HG03439 (cell line): ENCODE measurements at regions not wholly inside any gene's neighbourhood (a gene's known extent, or its start where the extent isn't known, plus 50 kb on each side); places are given as distances from the start of the nearest gene placed in this dataset.

Experiments
- ATAC-seq: cut with Tn5 transposase; IDR thresholded peaks from one replicate; pipeline ENCODE4 v1.9.1; 2021; ENCODE audit warnings: mild to moderate bottlenecking, moderate library complexity; ENCODE audit not compliant: unreplicated experiment

DNA sequence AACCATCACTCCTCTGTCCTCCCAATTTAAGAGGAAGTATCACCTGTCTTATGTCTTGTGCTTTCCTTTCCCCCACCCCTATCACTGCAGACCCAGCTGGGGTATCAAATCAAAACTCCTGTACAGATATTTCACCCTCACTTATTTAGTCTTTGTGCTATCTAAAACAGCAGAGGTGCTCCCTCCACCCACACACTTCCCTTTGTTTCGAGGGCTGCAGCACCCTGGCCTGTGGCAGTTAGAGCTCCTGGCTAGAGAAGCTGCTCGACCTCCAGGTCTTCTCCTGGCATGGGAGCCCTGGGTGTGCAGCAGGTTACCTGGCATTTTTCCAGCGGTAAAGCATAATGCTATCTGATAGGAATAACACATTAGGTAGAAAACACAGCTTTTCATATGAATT lies 181.4 kb upstream of the BCL6 start:
- ATAC-seq, result no peak

DNA sequence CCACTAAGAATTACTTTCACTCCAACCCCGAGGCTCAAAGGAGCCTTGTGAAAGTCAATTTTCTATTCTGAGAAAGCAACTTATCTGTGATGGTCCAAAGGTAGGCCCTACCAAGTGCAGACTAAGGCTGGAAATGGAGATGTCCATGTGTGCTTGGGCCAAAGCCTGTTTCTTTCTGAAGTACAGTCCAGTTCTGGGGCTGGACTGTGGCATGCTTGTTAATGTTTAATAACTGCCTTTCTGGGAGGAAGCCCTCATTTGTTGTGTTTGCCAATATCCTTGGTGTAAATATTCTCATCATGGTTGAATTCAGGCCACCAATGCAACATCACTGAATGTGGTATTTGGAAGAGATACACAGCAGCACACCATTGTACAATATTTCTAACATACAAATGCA lies 182.3 kb upstream of the BCL6 start:
- ATAC-seq, result no peak

DNA sequence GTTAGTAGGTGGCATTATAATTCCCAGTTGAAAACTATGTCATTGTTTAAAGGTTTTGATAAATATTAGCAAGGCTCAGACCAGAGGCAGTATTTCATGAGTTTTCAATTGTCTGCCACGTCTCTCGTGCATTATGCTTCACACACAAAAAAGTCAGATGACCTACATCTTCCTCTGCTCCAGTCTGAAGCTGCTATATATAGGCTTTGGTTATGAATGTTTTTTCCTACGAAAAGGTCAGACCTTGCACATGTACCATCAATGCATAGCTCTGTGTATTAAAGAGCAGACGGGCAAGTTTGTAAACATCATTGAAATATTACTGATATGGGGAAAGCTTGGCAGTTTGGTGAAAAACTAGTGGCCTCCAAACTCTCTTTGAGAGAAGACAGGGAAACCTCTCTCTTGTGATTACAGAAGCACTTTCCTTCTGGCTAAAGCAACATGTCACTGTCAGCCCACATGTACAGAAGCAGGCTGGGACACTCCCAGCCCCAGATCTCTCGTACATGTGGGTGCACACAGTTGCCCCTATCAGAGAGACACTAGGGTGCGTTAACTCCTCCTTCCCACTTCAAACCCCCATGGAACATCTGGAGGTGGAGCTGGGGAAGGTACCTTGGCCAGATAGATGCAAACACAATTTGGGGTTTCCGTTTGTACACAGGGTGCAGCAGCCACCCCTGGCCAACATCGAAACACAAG lies 184.0 kb upstream of the BCL6 start:
- ATAC-seq, result no peak

DNA sequence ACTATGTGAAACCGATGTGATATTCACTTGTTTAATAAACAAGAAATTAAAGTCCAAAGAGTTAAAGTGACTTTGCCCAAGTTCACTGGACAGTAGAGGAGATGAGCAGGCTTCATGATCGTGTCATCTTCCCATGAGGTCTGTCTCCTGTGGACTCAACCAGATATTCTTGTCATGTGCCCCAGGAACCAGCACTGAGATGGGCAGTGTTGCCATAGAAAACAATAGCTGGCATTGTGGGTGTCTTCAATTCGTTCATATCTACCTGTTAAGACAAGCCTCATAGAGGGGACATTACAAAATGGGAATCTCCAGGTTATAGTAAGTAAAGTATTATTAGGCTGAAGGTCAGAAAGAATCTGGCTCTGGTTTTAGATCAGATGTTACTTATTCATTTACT lies 184.8 kb upstream of the BCL6 start:
- no peak for ATAC-seq

DNA sequence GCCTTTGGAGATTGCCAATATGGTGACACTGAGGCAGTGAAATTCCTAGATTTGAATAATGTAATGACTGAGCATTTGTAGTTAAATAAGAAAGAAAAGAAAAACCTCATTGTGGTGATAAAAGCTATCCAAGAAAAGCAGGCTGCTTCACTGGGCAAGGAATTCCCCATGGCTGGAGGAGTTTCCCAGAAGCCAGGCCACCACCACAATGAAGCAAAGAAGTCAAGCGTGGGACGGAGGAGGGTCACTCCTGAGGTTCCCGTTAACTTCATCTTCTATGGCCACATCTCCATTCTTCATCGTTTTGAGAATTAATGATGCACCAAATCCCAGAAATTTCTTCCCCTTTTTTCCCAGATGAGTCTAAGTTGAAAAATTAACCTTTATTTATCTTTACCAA lies 185.8 kb upstream of the BCL6 start:
- no peak for ATAC-seq

DNA sequence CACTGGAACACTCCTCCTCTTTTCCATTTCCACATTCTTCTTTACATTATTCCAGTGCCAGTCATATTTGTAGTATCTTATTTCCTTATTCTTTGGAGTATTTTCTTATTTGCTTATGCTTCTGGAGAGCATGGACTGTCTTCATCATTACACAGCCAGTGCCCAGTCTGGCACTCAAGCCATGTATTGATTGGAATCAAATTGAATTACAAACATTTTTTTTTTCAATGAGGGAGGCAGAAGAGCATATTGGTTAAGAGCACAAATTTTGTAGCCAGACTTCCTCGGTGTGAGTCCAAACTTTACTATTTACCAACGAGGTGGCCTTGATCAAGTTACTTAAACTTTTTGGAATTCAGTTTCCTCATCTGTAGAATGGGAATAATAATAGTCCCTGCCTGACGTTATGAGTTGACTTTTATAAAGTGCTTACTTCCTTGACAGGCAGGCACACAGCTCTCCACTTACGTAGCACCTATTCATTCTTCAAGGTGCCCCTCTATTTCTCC lies 186.6 kb upstream of the BCL6 start:
- ATAC-seq, result no peak

DNA sequence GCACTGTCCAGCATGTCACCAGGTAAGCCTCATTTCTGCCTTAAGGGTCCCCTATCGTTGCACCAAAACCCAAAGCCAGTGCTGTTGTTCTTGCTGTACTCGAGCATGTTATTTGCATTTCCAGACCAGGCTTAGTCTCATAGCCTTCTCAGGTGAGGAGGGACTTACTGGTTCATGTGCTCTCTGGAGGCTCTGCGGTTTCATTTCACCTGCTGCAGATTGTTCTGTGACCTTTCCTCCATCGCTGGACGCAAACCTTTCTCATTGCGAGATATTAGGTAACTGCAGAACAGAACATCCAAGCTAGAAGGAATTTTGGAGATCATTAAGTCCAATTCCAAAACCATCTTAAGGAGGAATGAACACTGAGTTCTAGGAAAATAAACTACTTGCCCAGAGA lies 187.3 kb upstream of the BCL6 start:
- no peak for ATAC-seq

GRCh38 chr3:187935623-187936156 lies 190.4 kb upstream of the BCL6 start:
- ATAC-seq, result peak; percentile 93

DNA sequence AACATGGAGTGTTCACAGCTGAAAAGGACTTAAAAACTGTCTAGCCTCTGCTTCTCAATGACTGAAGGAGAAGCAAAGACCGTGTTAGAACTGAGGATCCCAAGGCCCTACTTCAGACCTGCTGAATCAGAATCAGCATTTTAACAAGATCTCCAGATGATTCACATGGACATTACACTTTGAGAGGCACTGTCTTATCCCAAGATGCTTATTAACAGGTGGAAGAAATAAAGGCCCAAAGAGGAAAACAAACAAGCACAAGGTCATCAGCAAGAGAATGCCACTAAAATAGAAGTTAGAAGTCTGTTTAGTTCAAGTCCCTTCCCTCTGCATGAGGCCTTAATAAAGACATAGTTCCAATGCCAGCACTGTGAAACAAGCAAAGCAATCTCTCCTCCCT lies 191.4 kb upstream of the BCL6 start:
- ATAC-seq, result no peak

- ATAC-seq, result no peak
Measured at GRCh38 chr3:187939891-187940290, 194.6 kb upstream of the BCL6 start.

DNA sequence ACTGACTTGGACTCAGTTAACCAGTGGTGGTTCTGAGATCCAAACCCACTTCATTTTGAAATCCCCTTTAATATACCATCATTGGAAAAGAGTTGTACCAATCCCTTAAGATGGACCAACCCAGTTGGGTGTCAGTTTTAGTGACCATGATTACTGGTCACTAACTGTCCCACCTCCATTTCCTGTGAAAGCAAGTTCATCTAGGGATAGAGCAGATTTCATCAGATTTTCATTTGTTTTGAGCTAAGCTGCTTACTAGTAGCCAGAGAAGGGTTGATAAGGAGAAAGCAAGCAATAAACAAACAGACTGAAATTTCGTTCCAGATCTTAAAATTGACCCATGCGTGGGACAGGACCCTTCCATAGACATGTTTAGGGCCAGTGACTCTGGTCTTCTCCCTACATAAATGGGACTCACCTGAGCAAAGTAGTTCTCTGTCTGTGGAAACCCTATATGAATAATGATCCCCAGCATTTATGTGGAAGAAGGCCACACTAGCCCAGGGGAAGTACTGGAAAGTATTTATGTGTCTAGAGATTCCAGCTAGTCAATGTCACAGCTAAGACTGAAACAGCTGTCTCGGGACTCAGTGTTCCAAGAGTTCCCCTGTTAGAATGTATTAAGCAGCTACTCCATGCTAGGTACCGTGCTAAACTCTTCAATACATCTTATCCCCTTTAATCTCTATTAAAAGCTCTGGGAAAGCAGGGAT lies 196.0 kb upstream of the BCL6 start:
- no peak for ATAC-seq

DNA sequence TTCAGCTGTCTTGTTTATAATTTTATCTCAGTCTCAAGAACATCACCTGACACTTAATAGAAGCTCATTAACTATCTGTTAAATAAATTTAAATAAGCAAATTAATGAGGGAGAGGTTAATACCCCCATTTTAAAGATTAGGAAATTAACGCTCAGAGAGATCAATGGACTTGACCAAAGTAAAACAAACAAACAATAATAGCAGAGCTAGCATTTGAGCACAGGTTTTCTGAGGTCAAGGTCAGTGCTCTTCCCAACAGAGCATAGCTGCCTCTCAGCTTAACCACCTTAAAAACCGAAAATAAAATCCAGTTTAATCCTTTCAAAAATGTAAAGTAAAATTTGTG lies 196.6 kb upstream of the BCL6 start:
- ATAC-seq, result no peak

DNA sequence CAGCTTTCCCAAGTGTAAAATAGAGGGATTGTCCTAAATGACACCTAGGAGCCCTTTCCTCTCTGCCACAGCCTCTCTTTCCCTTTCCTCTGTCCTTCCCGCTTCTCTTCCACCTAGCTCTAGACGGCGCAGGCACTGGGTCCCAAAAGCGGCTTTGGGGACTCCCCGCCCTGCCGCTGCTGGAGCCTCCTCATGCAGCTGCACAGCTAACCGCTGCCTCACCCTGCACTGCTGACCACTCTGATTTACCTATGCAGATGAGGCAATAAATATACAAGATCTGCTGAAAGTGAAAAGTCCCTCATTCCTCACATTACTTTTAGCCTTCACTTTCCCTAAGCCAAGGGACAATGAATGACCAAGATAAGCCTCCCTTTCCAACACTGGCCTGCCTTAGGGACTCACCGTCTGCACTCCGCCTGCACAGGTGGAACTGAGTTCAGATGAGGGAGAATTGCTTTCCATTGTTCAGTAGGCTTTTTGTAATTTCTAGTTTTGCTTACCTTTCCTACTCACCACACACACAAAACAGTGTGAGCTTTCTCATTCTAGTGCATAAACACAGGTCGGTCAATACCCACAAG lies 197.5 kb upstream of the BCL6 start:
- peak; percentile 70 for ATAC-seq

DNA sequence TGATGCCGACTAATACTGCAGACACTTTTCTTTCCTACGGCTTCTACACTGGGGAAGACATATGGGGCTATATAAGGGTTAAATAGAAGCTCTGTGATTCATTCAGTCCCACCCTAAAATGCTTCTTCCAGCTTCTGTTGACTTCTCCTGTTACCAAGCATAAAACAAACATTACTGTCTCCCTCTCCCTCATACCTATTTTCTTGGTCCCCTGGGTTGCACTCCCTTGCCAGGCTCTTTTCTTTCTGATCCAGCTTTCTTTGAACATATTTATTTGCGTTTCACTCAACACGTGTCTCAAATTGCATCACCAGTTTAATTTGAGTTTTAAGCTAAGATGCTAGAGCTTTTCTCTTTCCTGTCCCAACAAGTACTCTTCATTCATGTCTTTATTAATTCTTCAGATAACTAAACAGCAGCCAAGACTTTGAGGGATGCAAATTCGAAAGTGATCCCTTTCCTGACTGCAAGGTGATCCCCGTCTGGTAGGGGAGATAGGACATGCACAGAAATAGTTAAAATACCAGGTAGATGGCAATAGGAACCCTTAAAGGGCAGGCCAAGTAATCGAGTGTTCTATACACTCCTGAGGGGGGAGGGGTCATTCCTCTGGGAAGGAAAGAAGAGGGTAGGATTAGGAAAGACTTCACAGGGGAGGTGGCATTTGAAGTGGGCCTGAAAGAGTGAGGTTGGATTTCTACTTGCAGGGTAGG lies 198.6 kb upstream of the BCL6 start:
- ATAC-seq, result no peak

DNA sequence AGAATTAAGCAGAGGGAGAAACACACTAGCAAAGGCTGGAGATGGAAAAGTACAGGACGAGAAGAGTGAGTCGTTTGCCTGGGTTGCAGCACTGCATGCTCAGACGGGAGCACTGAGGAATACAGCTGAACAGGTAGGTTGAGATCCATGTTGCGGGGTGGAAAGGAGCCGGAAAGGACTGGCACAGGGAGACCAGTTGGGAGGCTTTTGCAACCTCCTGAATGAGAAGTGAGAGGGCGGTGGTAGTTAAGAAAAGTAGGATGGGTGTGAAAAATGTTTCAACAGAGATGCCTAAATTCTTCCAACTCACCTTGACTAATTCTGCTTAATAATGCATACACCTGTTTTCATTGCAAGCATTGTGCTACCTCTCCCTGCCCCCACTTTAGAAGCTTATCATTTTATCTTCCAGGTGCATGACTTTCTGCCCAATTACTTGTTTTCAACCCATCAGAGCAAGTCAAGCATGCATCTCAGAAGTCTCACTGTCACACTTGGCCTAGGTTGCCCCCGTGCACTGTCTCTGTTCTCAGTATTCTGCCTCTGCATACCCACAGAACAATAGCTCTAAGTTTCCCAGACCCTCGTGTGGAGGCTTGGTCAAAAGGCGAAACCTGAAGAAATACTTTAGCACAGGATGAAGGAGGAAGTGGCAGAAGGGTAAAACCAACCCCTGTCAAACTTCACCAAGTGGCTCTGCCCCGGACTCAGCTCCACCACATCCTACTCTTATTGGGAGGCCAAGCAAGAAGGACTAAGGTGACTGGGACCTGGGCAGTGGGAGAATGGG lies 199.3 kb upstream of the BCL6 start:
- no peak for ATAC-seq

DNA sequence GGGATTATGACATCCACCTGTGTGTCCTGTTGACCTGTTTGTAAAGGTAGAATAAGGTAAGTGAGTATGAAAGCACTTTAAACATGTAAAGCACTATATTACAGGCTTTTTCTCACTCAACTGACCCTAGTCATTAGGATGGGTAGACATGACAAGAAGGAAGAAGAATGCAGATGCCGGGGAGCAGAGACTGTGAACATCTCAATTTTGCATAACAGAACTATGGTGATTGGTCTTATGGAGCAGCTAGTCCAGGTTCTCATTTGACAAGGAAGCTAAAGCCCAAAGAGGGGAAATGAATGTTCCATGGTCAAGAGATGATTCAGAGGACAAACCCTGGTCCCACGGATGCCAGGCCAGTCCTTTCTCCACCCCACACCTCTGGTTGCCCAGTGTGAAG lies 200.1 kb upstream of the BCL6 start:
- ATAC-seq, result no peak

DNA sequence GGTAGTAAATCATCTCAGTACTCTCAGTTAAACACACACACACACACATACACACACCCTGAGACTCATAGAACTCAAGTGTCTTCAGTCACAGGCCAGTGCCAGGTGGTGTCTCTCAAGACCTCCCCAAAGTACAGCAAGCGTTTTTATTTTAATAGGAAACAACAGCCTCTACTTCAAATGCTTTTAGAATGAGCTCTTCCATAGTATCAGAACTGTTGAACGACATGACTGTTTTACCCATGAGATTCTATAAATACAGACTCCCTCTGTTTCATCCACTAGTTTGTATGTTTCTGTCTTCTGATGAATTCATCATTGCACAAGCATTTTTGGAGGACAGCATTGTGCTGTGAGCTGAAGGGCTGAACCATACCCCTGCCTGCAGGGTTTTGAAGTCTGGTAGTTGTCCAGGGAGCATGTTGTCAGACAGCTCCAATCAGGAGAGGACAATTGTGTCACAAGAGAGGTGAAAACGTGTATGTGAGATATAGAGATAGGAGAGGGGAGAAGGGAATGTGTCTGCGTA lies 201.0 kb upstream of the BCL6 start:
- no peak for ATAC-seq

GRCh38 chr3:187946981-187947380 lies 201.7 kb upstream of the BCL6 start:
- ATAC-seq, result no peak

DNA sequence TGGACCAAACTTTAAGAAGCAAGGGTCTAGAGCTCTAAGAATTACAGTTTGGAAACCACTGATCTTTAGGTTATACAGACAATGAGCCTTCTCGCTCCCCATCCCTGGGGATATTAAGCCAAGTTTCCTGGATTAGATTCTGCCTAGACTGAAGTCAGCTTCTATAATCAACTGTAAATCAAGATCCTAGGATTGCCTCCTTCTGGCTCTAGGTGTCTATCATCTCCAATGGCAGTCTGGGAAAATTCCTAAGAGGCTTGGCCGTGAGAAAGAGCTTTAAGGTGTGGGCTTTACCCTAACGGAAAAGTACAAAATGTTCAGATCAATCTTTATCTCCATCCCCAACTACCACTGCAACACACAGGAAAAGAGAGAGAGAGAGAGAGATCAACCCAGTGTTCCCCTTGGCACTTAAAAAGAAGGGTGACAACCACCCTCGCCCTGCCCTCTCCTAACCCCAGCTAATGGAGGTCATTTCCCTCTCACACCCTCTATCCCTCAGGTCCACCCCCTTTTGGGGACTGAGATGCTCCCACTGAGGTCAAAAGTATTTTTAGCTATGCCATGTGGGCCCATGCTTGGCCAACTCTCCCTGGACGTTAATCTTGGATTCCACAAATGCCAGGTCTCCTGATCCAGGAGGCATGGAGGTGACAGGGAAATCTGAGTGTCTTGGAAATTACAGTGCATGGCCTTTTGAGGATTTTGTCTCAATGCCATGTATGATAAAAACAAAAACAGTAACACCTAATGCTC lies 202.8 kb upstream of the BCL6 start:
- no peak for ATAC-seq
